B cell (primary cell): ENCODE measurements at regions not wholly inside any gene's neighbourhood (a gene's known extent, or its start where the extent isn't known, plus 50 kb on each side); places are given as distances from the start of the nearest gene placed in this dataset.

Experiments
- ATAC-seq: fragments of 200-7000 bp; cut with Tn5 transposase; one replicate; pipeline ENCODE4 v1.10.0; 2021; ENCODE audit warnings: low read depth, mild to moderate bottlenecking, moderate number of reproducible peaks, moderate library complexity
- CTCF ChIA-PET: fragments of 350-600 bp; sonication (Branson Sonifier 250); formaldehyde crosslinking; loops from one replicate; lab custom pipeline; 2021; ENCODE audit warnings: antibody characterized with exemption, inconsistent platforms; lab: Charles Lee
- POLR2A ChIA-PET: fragments of 350-600 bp; sonication (Branson Sonifier 250); formaldehyde crosslinking; loops from one replicate; lab custom pipeline; 2021; ENCODE audit warnings: antibody characterized with exemption; lab: Charles Lee
- DNase-seq: peaks from one replicate; pipeline ENCODE4 v3.0.0; 2013
- H2AFZ ChIP-seq: 2 replicates; pipeline ENCODE4 v1.6.1; 2012; ENCODE audit warnings: mild to moderate bottlenecking, low read depth, low read length; ENCODE audit not compliant: insufficient read depth, poor library complexity, severe bottlenecking
- H3K27ac ChIP-seq, 2 donors: 1 replicate in 1 of 2; 2 replicates in 1 of 2; pipeline ENCODE4 v1.5.1; 2012 to 2013; ENCODE audit warnings: low read length in 2 of 2, mild to moderate bottlenecking in 2 of 2, moderate library complexity in 1 of 2
- H3K27me3 ChIP-seq, 4 experiments: fragments of 200-600 bp in 1 of 4; sonication (generic) in 1 of 4; replicated peaks in 1 of 4; 1 replicate in 2 of 4; 2 replicates in 2 of 4; pipeline versions ENCODE4 v1.6.1 to v1.7.0; 2013 to 2016; ENCODE audit warnings: low read length in 3 of 4, mild to moderate bottlenecking in 2 of 4, mixed read lengths in 1 of 4, moderate library complexity in 1 of 4; ENCODE audit not compliant: insufficient read depth in 4 of 4, control insufficient read depth in 3 of 4; ENCODE audit errors: control extremely low read depth in 1 of 4
- H3K36me3 ChIP-seq, 2 experiments: replicated peaks in 1 of 2; 1 replicate in 1 of 2; 2 replicates in 1 of 2; pipeline versions ENCODE4 v1.6.1 to v1.7.1; 2013; ENCODE audit warnings: low read length in 1 of 2; ENCODE audit not compliant: insufficient read depth in 2 of 2, control insufficient read depth in 1 of 2; ENCODE audit errors: control extremely low read depth in 1 of 2, extremely low read depth in 1 of 2
- H3K4me1 ChIP-seq, 2 donors: fragments of 200-600 bp in 1 of 2; sonication (generic) in 1 of 2; 1 replicate in 1 of 2; 2 replicates in 1 of 2; pipeline versions ENCODE4 v1.5.1 to v1.6.1; 2013 to 2017; ENCODE audit warnings: low read length in 2 of 2; ENCODE audit not compliant: control insufficient read depth in 2 of 2, insufficient read depth in 2 of 2
- H3K4me2 ChIP-seq: replicated peaks from 2 replicates; pipeline ENCODE3; 2012; ENCODE audit warnings: mild to moderate bottlenecking, low read depth, low read length; ENCODE audit not compliant: poor library complexity, severe bottlenecking
- H3K4me3 ChIP-seq, 5 experiments: fragments of 200-600 bp in 1 of 5; sonication (generic) in 1 of 5; 1 replicate in 3 of 5; 2 replicates in 2 of 5; pipeline versions ENCODE4 v1.5.1 to v1.7.0; 2011 to 2016; ENCODE audit warnings: low read length in 4 of 5, mild to moderate bottlenecking in 4 of 5, low read depth in 2 of 5, control low read depth in 1 of 5, moderate library complexity in 1 of 5; ENCODE audit not compliant: insufficient read depth in 1 of 5; ENCODE audit errors: control extremely low read depth in 1 of 5, extremely low read depth in 1 of 5
- H3K79me2 ChIP-seq: fragments of 200-600 bp; sonication (generic); one replicate; pipeline ENCODE4 v1.6.0; 2016; ENCODE audit warnings: low read length; ENCODE audit not compliant: control insufficient read depth, insufficient read depth
- H3K9ac ChIP-seq: fragments of 200-600 bp; sonication (generic); 2 replicates; pipeline ENCODE4 v1.6.1; 2017; ENCODE audit warnings: mild to moderate bottlenecking, low read length, moderate library complexity
- H3K9me3 ChIP-seq, 3 donors: one replicate each; pipeline versions ENCODE4 v1.6.1 to v1.7.1; 2013; ENCODE audit warnings: low read length in 2 of 3; ENCODE audit not compliant: control insufficient read depth in 2 of 3, insufficient read depth in 1 of 3; ENCODE audit errors: control extremely low read depth in 1 of 3
- H4K20me1 ChIP-seq: 2 replicates; pipeline ENCODE4 v1.6.0; 2012; ENCODE audit warnings: mild to moderate bottlenecking, low read length; ENCODE audit not compliant: insufficient read depth, control insufficient read depth, poor library complexity, severe bottlenecking
- H3K27ac Mint-ChIP-seq: one replicate; pipeline ENCODE4 v1.8.0; 2021; ENCODE audit warnings: mixed read lengths
- H3K27me3 Mint-ChIP-seq: one replicate; pipeline ENCODE4 v1.8.0; 2021; ENCODE audit warnings: mixed read lengths
- H3K4me1 Mint-ChIP-seq: one replicate; pipeline ENCODE4 v1.8.0; 2021; ENCODE audit warnings: mixed read lengths
- H3K4me3 Mint-ChIP-seq: one replicate; pipeline ENCODE4 v1.8.0; 2021; ENCODE audit warnings: mixed read lengths
- H3K9me3 Mint-ChIP-seq: one replicate; pipeline ENCODE4 v1.8.0; 2022; ENCODE audit warnings: mixed read lengths; ENCODE audit not compliant: insufficient read depth
- EZH2 ChIP-seq: IDR thresholded peaks from 2 replicates; pipeline ENCODE4 v1.6.1; 2012; ENCODE audit warnings: borderline replicate concordance, low read depth, mild to moderate bottlenecking, moderate library complexity, low read length; ENCODE audit not compliant: insufficient read depth, poor library complexity, severe bottlenecking
- WGBS: methylation state at CpG from one replicate; pipeline ENCODE4 v1.1.5; 2013; ENCODE audit warnings: missing lambda C conversion rate; ENCODE audit not compliant: insufficient coverage; 5-methylcytosine and 5-hydroxymethylcytosine counted together
- intact Hi-C: fragments of 100-400 bp; cut with micrococcal nuclease; formaldehyde crosslinking; loops from one replicate; pipeline ENCODE4 v1.10.0; 2022
- TF ChIP-seq, protein P1 (sequence below): fragments of 200-600 bp; IDR thresholded peaks from one replicate; pipeline ENCODE4 v1.8.0; 2022; ENCODE audit warnings: antibody characterized with exemption, mild to moderate bottlenecking

DNA sequence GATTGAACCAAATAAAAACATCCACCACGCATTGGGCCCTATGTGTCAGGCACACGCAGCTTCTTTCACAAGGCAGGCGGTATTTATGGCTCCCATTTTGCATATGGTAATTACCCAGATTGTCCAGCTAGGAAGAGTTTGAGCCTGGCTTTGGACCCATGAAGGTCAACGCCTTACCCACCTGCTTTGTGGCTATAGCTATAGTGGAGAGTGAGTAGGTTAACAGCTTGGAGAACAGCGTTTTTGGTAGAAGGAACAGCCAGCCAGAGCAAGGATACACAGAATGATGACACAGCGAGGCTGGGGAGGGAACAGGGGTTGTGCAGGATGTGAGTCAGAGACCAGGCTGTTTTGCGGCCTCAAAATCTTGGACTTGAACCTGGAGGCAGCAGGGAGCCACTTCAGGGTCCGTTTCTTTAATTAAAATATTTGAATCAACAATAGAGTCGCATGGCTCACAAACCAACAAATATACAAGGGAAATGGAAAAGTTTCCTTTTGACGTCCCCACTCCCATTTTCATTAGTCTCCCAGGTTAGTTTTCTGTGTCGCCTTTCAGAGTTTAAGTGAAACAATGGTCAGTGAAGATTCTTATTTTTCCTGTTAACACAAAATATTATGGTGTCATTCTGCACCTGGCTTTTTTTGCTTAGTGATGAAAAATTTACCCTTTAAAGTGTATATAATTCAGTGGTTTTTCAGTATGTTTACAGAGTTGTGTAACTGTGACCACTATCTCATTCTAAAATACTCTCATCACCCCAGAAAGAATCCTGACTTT lies 118.2 kb upstream of the STX18 start:
- CTCF ChIA-PET, result no interaction called here
- H2AFZ ChIP-seq, result no peak overlapping the region

DNA sequence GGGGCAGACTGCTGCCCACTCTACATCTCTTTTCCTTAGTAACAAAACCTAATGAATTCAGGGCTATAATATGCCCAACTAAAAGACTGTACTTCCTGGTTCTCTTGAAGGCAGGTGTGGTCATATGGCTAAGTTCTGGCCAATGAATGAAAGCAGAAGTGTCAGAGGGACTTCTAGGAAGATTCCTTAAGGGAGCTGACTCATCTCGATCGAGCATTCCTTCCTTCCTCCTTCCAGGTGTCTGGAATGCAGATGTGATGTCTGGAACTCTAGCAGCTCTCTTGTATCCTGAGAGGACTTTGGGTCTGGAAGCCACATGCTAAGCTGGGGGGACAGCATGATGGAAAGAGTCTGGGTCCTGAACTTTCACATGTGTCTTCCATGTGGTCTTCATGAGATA lies 116.2 kb upstream of the STX18 start:
- no CpG with 5 or more reads among the region's 2 CpGs for WGBS

More for the DNA sequence above, 118.2 kb upstream of the STX18 start:
- intact Hi-C loops, result no loop called here
- Mint-ChIP-seq H3K4me1 (no peaks in the 10 kb centered on the region), H3K9me3 (no peaks in the 10 kb centered on the region), H3K27me3 (no peaks in the 10 kb centered on the region), H3K27ac (no peak overlapping the region), H3K4me3 (no peak overlapping the region)
- Histone ChIP-seq H3K9ac (no peak overlapping the region), H3K27me3 (no peaks in the 10 kb centered on the region), H3K4me1 (no peaks in the 10 kb centered on the region), H3K36me3 (no peaks in the 10 kb centered on the region), H3K27ac (no peak overlapping the region), H3K9me3 (peaks cover 0 to 4% (median 0%) of the 10 kb centered on the region in 3 donors), H3K79me2 (no peaks in the 10 kb centered on the region), H3K4me2 (no peak overlapping the region), H3K4me3 (no peak overlapping the region), H4K20me1 (no peaks in the 10 kb centered on the region)
- 94% methylated on average over 7 of the region's 11 CpGs for WGBS
- POLR2A ChIA-PET, result no interaction called here
- ATAC-seq, result no peak
- TF ChIP-seq, protein P1, sequence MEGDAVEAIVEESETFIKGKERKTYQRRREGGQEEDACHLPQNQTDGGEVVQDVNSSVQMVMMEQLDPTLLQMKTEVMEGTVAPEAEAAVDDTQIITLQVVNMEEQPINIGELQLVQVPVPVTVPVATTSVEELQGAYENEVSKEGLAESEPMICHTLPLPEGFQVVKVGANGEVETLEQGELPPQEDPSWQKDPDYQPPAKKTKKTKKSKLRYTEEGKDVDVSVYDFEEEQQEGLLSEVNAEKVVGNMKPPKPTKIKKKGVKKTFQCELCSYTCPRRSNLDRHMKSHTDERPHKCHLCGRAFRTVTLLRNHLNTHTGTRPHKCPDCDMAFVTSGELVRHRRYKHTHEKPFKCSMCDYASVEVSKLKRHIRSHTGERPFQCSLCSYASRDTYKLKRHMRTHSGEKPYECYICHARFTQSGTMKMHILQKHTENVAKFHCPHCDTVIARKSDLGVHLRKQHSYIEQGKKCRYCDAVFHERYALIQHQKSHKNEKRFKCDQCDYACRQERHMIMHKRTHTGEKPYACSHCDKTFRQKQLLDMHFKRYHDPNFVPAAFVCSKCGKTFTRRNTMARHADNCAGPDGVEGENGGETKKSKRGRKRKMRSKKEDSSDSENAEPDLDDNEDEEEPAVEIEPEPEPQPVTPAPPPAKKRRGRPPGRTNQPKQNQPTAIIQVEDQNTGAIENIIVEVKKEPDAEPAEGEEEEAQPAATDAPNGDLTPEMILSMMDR, result no peak
- no peak for TF ChIP-seq EZH2
- DNase-seq, result no peak

More for the DNA sequence above, 116.2 kb upstream of the STX18 start:
- Histone ChIP-seq H3K9ac (no peak overlapping the region), H4K20me1 (no peaks in the 10 kb centered on the region), H3K27ac (no peak overlapping the region), H3K36me3 (no peaks in the 10 kb centered on the region), H3K9me3 (peaks cover 0 to 4% (median 0%) of the 10 kb centered on the region in 3 donors), H3K4me2 (no peak overlapping the region), H3K4me3 (no peak overlapping the region), H3K4me1 (no peaks in the 10 kb centered on the region), H3K27me3 (no peaks in the 10 kb centered on the region), H3K79me2 (no peaks in the 10 kb centered on the region), H2AFZ (no peak overlapping the region)
- H3K27ac Mint-ChIP-seq, result no peak overlapping the region
- no peaks in the 10 kb centered on the region for H3K27me3 Mint-ChIP-seq
- no peaks in the 10 kb centered on the region for H3K9me3 Mint-ChIP-seq
- POLR2A ChIA-PET, result no interaction called here
- ATAC-seq (no peak), DNase-seq (no peak)
- H3K4me1 Mint-ChIP-seq, result no peaks in the 10 kb centered on the region
- TF ChIP-seq EZH2, result no peak
- TF ChIP-seq, protein P1, result no peak
- CTCF ChIA-PET, result no interaction called here
- H3K4me3 Mint-ChIP-seq, result no peak overlapping the region
- intact Hi-C loops, result no loop called here
